Jurkat, Clone E6-1 (cell line): ENCODE measurements at regions not wholly inside any gene's neighbourhood (a gene's known extent, or its start where the extent isn't known, plus 50 kb on each side); places are given as distances from the start of the nearest gene placed in this dataset.

ENCODE experiments used
- DNase-seq: peaks from one replicate; pipeline ENCODE4 v3.0.0-alpha.2; 2011; ENCODE audit warnings: low read depth, low spot score
- H3K4me3 ChIP-seq: 2 replicates; pipeline ENCODE4 v1.5.1; 2011; ENCODE audit warnings: mild to moderate bottlenecking, low read length, control low read depth, moderate library complexity

GRCh38 chr3:72055436-72055835, 270.5 kb upstream of the PROK2 start:
- H3K4me3 ChIP-seq, result no peak overlapping the region
- no peak for DNase-seq

GRCh38 chr3:72054976-72055375, 270.0 kb upstream of the PROK2 start:
- DNase-seq, result no peak
- H3K4me3 ChIP-seq, result no peak overlapping the region

- no peak for DNase-seq
- H3K4me3 ChIP-seq, result no peak overlapping the region
Measured at GRCh38 chr3:72052841-72053409, 268.0 kb upstream of the PROK2 start.

GRCh38 chr3:72050771-72051170, 265.8 kb upstream of the PROK2 start:
- DNase-seq, result no peak
- H3K4me3 ChIP-seq, result no peak overlapping the region

- no peak for DNase-seq
- H3K4me3 ChIP-seq, result no peak overlapping the region
Measured at GRCh38 chr3:72050048-72050632, 265.2 kb upstream of the PROK2 start.

- H3K4me3 ChIP-seq, result no peak overlapping the region
- no peak for DNase-seq
Measured at GRCh38 chr3:72049300-72049699, 264.4 kb upstream of the PROK2 start.

- H3K4me3 ChIP-seq, result no peak overlapping the region
- no peak for DNase-seq
Measured at GRCh38 chr3:72048873-72049272, 263.9 kb upstream of the PROK2 start.

- DNase-seq, result no peak
- H3K4me3 ChIP-seq, result no peak overlapping the region
Measured at GRCh38 chr3:72047221-72047871, 262.4 kb upstream of the PROK2 start.

- no peak overlapping the region for H3K4me3 ChIP-seq
- DNase-seq, result no peak
Measured at GRCh38 chr3:72044231-72044855, 259.4 kb upstream of the PROK2 start.

GRCh38 chr3:72043204-72044133, 258.5 kb upstream of the PROK2 start:
- no peak overlapping the region for H3K4me3 ChIP-seq
- no peak for DNase-seq

GRCh38 chr3:72042397-72043203, 257.7 kb upstream of the PROK2 start:
- H3K4me3 ChIP-seq, result no peak overlapping the region
- no peak for DNase-seq

- H3K4me3 ChIP-seq, result no peak overlapping the region
- no peak for DNase-seq
Measured at GRCh38 chr3:72041511-72041910, 256.6 kb upstream of the PROK2 start.

GRCh38 chr3:72041076-72041475, 256.1 kb upstream of the PROK2 start:
- DNase-seq, result no peak
- H3K4me3 ChIP-seq, result no peak overlapping the region

GRCh38 chr3:72039677-72040076, 254.7 kb upstream of the PROK2 start:
- H3K4me3 ChIP-seq, result no peak overlapping the region
- no peak for DNase-seq

GRCh38 chr3:72036899-72037298, 252.0 kb upstream of the PROK2 start:
- no peak overlapping the region for H3K4me3 ChIP-seq
- no peak for DNase-seq

GRCh38 chr3:72035606-72036005, 250.7 kb upstream of the PROK2 start:
- H3K4me3 ChIP-seq, result no peak overlapping the region

GRCh38 chr3:72034986-72035385, 250.0 kb upstream of the PROK2 start:
- H3K4me3 ChIP-seq, result no peak overlapping the region
- DNase-seq, result no peak

More at GRCh38 chr3:72035606-72036005, 250.7 kb upstream of the PROK2 start:
- DNase-seq, result no peak

- no peak overlapping the region for H3K4me3 ChIP-seq
- DNase-seq, result no peak
Measured at GRCh38 chr3:72033666-72034428, 248.9 kb upstream of the PROK2 start.
